Left lung (tissue), 4 donors: ENCODE measurements at regions not wholly inside any gene's neighbourhood (a gene's known extent, or its start where the extent isn't known, plus 50 kb on each side); places are given as distances from the start of the nearest gene placed in this dataset.

Source experiments
- ATAC-seq: fragments of 200-7000 bp; cut with Tn5 transposase; one replicate; pipeline ENCODE4 v1.9.1; 2020; ENCODE audit warnings: moderate library complexity
- DNase-seq, 4 donors: peaks; one replicate each; pipeline ENCODE4 v3.0.0-alpha.2; 2013 to 2020
- H3K27ac ChIP-seq, 2 donors: fragments of 200-600 bp; sonication (generic) in 1 of 2; one replicate each; pipeline versions ENCODE4 v1.5.0 to v1.8.0; 2020 to 2021
- H3K27me3 ChIP-seq, 2 donors: fragments of 200-600 bp; sonication (generic) in 1 of 2; one replicate each; pipeline versions ENCODE4 v1.5.0 to v1.8.0; 2020 to 2021
- H3K36me3 ChIP-seq, 2 donors: fragments of 200-600 bp; sonication (generic) in 1 of 2; one replicate each; pipeline versions ENCODE4 v1.5.0 to v1.8.0; 2020 to 2021
- H3K4me1 ChIP-seq, 2 donors: fragments of 200-600 bp; one replicate each; pipeline ENCODE4 v1.8.0; 2021
- H3K4me3 ChIP-seq, 2 donors: fragments of 200-600 bp; sonication (generic) in 1 of 2; one replicate each; pipeline versions ENCODE4 v1.5.0 to v1.8.0; 2020 to 2021; ENCODE audit warnings: mild to moderate bottlenecking in 1 of 2
- H3K9me3 ChIP-seq, 2 donors: fragments of 200-600 bp; sonication (generic) in 1 of 2; one replicate each; pipeline versions ENCODE4 v1.5.0 to v1.8.0; 2020 to 2021
- CTCF ChIP-seq, 2 donors: fragments of 200-600 bp; sonication (generic) in 1 of 2; IDR thresholded peaks; one replicate each; pipeline versions ENCODE4 v1.5.0 to v1.8.0; 2021; ENCODE audit warnings: antibody characterized with exemption in 2 of 2
- intact Hi-C, 2 donors: fragments of 100-400 bp; cut with DNase I; formaldehyde crosslinking; loops; one replicate each; pipeline versions ENCODE4 v1.11.2 to v1.14.2; 2022
- donor health status: DM: no; HTN: yes; CAD: no.
- donor health status: DM: no; HTN: no; CAD: no.

GRCh38 chr3:106333911-106334618 lies 465.3 kb upstream of the CBLB start:
- Histone ChIP-seq H3K27ac (no peak overlapping the region), H3K4me1 (no peaks in the 10 kb centered on the region), H3K27me3 (no peaks in the 10 kb centered on the region), H3K9me3 (no peaks in the 10 kb centered on the region), H3K36me3 (no peaks in the 10 kb centered on the region), H3K4me3 (no peak overlapping the region)
- TF ChIP-seq CTCF (IDR thresholded peaks at IDR 0.05), result no peak
- intact Hi-C loops, result no loop called here
- peak; percentile 48 for ATAC-seq
- DNase-seq, result peak in 1 of 4 donors; percentile 45

GRCh38 chr3:106336619-106337018 lies 467.8 kb upstream of the CBLB start:
- no peak for TF ChIP-seq CTCF (IDR thresholded peaks at IDR 0.05)
- DNase-seq (no peak), ATAC-seq (no peak)
- no peaks in the 10 kb centered on the region for H3K4me1 ChIP-seq
- no peaks in the 10 kb centered on the region for H3K9me3 ChIP-seq
- no peaks in the 10 kb centered on the region for H3K27me3 ChIP-seq
- no peaks in the 10 kb centered on the region for H3K36me3 ChIP-seq
- H3K27ac ChIP-seq, result no peak overlapping the region
- no peak overlapping the region for H3K4me3 ChIP-seq
- intact Hi-C loops, result no loop called here

- intact Hi-C loops, result no loop called here
- DNase-seq (no peak), ATAC-seq (no peak)
- H3K9me3 ChIP-seq, result no peaks in the 10 kb centered on the region
- H3K4me1 ChIP-seq, result no peaks in the 10 kb centered on the region
- no peaks in the 10 kb centered on the region for H3K27me3 ChIP-seq
- no peak for TF ChIP-seq CTCF (IDR thresholded peaks at IDR 0.05)
- H3K4me3 ChIP-seq, result no peak overlapping the region
- H3K27ac ChIP-seq, result no peak overlapping the region
- H3K36me3 ChIP-seq, result no peaks in the 10 kb centered on the region
These were observed 468.3 kb upstream of the CBLB start for GRCh38 chr3:106337116-106337515.

- no peak for ATAC-seq
- Histone ChIP-seq H3K4me1 (no peaks in the 10 kb centered on the region), H3K27ac (no peak overlapping the region), H3K9me3 (no peaks in the 10 kb centered on the region), H3K4me3 (no peak overlapping the region), H3K27me3 (no peaks in the 10 kb centered on the region), H3K36me3 (no peaks in the 10 kb centered on the region)
- intact Hi-C loops, result no loop called here
- no peak for DNase-seq
- no peak for TF ChIP-seq CTCF (IDR thresholded peaks at IDR 0.05)
These were observed 469.9 kb upstream of the CBLB start for GRCh38 chr3:106338582-106339214.

GRCh38 chr3:106339551-106339950 lies 470.7 kb upstream of the CBLB start:
- H3K36me3 ChIP-seq, result no peaks in the 10 kb centered on the region
- no peak for ATAC-seq
- no peaks in the 10 kb centered on the region for H3K4me1 ChIP-seq
- no peak overlapping the region for H3K27ac ChIP-seq
- intact Hi-C loops, result no loop called here
- TF ChIP-seq CTCF (IDR thresholded peaks at IDR 0.05), result no peak
- no peak overlapping the region for H3K4me3 ChIP-seq
- no peak for DNase-seq
- H3K9me3 ChIP-seq, result no peaks in the 10 kb centered on the region
- no peaks in the 10 kb centered on the region for H3K27me3 ChIP-seq
